ENCODE measurements at regions not wholly inside any gene's neighbourhood (a gene's known extent, or its start where the extent isn't known, plus 50 kb on each side); places are given as distances from the start of the nearest gene placed in this dataset.

DNA sequence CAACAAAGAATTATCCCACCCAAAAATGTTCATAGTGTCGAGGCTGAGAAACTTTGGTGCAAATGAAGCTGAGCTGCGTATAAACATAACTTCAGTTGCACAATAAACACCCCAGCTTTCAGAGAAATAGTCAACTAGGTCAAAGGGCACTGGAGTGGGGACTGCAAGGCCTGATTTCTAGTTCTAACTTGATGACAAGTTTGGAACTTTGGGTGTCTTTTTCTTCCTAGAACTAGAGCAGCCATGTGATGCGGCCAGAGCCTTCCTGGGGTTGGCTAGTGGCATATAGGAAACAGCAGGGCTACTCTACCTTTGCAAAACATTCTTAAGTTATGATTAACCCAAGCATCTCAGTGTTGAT, 298.4 kb upstream of the AMIGO2 start:
- TF ChIP-seq TAF1 (IDR thresholded peaks at IDR 0.05; ENCODE audit: borderline replicate concordance, insufficient read depth, low read length) (no peak), POLR2AphosphoS5 (IDR thresholded peaks at IDR 0.05; ENCODE audit: low read depth, low read length) (no peak)
- TF ChIP-seq, protein P1, sequence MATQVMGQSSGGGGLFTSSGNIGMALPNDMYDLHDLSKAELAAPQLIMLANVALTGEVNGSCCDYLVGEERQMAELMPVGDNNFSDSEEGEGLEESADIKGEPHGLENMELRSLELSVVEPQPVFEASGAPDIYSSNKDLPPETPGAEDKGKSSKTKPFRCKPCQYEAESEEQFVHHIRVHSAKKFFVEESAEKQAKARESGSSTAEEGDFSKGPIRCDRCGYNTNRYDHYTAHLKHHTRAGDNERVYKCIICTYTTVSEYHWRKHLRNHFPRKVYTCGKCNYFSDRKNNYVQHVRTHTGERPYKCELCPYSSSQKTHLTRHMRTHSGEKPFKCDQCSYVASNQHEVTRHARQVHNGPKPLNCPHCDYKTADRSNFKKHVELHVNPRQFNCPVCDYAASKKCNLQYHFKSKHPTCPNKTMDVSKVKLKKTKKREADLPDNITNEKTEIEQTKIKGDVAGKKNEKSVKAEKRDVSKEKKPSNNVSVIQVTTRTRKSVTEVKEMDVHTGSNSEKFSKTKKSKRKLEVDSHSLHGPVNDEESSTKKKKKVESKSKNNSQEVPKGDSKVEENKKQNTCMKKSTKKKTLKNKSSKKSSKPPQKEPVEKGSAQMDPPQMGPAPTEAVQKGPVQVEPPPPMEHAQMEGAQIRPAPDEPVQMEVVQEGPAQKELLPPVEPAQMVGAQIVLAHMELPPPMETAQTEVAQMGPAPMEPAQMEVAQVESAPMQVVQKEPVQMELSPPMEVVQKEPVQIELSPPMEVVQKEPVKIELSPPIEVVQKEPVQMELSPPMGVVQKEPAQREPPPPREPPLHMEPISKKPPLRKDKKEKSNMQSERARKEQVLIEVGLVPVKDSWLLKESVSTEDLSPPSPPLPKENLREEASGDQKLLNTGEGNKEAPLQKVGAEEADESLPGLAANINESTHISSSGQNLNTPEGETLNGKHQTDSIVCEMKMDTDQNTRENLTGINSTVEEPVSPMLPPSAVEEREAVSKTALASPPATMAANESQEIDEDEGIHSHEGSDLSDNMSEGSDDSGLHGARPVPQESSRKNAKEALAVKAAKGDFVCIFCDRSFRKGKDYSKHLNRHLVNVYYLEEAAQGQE (IDR thresholded peaks at IDR 0.05; ENCODE audit: insufficient read depth in 1 of 2, low read depth in 2 of 2, low read length in 2 of 2) = no peak
